NCI-H1436 (cell line): ENCODE measurements at regions not wholly inside any gene's neighbourhood (a gene's known extent, or its start where the extent isn't known, plus 50 kb on each side); places are given as distances from the start of the nearest gene placed in this dataset.
"Not testable (repeated sequence)": the region's sequence is repeated elsewhere in the genome, so short reads cannot be mapped to it uniquely, and the experiment has no call there.

Source experiments
- DNase-seq: peaks from one replicate; lab custom pipeline; 2025; lab: John Stamatoyannopoulos, UW

DNA sequence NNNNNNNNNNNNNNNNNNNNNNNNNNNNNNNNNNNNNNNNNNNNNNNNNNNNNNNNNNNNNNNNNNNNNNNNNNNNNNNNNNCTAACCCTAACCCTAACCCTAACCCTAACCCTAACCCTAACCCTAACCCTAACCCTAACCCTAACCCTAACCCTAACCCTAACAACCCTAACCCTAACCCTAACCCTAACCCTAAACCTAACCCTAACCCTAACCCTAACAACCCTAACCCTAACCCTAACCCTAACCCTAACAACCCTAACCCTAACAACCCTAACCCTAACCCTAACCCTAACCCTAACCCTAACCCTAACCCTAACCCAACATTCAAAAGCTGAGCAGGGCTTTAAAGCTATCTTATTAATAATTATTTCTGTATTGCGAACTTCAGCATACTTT, 182.5 kb upstream of the FAM20C start:
- DNase-seq, result not testable (repeated sequence)

DNA sequence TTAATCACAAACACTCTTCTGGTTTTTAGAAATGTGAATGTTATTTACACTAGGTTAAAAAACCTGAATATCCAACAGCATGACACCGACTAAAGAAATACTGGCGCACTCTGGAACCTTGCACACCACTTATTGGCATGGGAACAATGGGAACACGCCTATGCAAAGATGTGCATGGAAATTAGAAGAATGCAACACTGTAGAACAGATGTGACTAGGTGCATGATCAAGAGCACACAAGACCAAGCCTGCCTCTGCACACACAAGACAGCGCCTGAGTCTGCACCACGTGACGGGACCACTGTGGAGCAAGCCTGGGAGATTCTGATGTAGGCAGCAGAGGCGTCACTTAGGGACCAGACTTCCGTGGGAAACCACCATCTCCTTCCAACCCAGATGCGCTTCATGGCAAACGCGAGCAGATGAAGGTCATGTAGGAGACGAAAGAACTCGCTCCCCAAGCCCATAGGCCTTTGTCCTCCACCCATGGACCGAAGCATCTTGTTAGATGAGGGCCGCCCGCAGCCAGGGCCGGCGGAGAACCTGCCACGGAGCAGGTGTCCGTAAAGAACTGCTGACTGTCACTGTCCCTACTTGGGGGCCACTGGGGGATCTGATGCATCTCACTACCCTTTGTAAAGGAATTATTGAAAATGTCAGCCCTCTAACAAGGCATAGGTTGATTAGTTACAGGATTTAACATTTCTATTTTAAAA, 159.6 kb upstream of the FAM20C start:
- not testable (repeated sequence) for DNase-seq

DNA sequence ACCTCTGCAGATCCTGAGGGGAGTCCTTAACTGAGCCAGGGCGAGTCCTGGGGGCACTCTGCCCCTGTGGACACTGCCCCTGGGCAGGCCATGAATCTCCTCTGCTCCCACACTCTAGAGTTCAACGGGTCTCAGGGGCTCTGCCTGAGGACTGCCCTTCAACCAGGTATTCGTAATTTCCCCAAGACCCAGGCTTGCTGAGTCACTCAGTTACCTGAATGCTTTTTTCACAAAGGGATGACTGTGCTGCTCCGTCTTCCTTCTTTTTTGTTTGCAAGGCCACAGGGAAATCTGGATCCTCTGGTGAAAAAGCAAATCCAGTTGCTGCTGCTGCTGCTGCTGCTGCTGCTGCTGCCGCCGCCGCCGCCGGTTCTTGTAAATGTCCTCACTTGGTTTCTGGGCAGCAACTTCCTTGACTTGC, 157.2 kb upstream of the FAM20C start:
- DNase-seq, result not testable (repeated sequence)

DNA sequence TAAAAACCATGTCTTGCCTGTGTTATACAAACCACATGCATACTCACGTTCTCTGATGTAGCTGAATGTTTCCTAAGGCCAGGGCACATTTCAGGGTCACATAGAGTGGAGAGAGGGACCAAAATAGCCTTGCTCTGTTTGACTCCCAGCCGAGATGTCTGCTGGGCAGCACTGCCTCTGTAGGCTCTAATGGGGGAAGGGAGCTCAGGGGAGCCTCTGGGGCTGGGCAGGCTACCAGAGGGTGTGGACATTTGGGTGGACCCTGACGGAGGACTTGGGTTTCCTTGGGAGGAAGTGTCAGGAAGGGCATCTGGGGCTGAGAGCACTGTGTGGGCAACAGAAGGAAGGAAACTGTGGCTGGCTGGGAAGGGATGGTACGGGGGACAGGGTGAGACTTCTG, 155.8 kb upstream of the FAM20C start:
- DNase-seq, result not testable (repeated sequence)

DNA sequence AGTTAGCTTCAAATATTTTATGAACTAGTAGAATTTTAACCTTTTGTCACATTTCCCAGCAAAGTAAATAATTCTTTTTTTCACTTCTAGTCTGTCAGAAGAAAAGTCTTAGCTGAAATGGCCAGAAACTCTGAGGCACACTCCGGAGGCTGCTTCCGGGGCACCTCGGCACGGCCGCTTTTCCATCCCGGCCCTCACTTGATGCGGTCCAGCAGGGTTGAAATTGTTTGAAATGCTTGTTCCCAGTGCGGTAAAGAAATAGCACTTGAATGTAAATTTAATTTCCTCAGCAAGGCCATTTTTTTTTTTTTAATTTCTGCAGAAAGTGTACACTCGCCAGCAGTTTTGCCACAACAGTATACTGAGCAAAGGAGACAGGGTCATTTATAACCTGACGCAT, 154.7 kb upstream of the FAM20C start:
- not testable (repeated sequence) for DNase-seq

DNA sequence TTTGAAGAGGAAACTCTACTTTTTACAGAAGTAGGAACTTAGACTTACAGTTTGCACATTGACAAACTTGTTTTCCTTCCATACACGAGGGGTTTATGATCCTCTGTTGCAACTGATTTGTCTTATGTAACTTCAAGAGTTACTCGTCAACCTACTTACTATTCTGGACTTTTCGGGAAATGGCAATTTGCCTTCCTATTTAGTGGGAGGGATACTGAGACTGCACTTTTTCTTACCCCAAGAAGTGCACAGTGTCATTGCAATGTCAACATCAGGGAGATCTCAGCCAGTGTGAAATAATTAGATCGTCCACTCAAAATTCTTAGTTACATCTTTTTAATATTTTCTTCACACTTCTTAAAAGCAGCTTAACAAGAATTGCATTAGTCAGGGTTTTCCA, 153.9 kb upstream of the FAM20C start:
- DNase-seq, result not testable (repeated sequence)

DNA sequence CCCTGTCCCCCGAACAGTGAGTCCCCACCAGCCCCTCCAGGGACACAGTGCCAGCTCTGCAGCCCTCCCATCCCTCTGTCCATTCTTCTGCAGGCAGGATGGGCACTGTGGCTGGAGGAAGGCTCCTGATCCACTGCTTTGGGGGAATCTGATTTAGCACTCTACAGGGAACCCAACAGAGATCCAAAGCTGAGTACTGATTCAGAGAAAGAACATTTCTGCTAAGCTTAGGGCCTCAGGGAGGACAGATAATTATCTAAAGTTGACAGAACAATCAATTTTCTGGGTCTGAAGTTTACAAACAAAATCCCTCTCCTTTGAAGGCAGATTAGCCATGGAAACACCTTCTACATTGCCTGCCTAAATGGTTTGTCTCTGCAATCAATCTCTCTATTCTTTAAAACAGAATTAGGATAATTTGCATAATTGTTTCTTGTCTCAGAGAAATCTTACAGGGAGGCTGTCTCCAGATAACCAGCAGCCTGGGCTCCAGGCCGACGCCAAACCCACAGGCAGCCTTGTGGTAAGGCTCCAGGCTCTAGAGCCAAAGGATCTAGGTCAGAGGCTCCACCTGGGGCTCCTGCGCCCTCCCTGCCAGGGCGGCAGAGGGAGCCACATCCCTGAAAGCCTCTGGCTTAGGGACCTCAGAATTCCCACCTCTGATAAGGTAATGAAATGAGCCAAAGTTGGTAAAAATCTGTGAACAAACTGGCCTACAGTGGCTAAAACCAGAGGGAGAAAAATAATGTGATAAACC, 152.2 kb upstream of the FAM20C start:
- DNase-seq, result not testable (repeated sequence)

DNA sequence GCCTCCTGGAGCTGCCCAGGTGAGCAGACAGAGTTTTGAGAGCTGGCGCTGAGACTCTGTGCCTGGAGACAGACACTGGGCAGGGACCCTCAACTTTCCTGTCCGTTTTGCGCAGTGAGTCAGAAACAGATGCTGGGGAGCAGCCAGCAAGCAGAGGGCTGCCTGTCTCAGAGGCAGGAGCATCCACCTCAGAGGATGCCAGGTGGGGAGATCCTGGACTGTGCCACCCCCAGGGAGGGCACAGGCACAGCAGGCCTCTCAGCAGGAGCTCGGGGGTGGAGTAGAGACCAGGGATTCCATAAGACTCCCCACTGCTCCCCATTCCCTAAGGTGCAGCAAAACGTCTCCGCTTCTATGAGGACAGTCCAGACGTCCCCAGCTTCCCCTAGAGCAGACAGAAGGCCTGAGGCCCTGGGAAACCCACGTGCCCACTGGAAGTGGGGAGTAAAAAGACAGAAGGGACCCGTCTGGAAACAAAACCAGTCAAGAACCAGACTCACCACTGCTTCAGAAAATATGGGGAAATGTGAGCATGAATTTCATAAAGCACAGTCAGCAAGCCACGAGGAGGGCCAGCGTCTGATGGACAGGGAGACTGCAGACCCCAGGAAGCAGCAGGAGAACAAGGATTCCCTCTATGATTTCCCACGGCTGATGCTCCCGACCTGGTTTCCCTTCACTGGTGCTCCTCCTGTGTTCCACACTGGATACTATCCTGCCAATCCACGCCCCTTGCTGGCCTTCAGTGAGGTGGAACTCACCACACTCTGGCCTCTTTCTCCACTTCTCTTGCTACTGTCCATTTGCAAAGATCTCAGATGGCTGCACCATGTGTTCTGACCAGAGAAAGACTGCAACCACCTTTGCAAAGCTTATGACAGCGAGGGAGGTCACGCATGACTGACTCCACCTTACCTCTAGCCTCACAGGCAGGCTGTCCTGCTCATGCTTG, 151.3 kb upstream of the FAM20C start:
- no peak for DNase-seq

DNA sequence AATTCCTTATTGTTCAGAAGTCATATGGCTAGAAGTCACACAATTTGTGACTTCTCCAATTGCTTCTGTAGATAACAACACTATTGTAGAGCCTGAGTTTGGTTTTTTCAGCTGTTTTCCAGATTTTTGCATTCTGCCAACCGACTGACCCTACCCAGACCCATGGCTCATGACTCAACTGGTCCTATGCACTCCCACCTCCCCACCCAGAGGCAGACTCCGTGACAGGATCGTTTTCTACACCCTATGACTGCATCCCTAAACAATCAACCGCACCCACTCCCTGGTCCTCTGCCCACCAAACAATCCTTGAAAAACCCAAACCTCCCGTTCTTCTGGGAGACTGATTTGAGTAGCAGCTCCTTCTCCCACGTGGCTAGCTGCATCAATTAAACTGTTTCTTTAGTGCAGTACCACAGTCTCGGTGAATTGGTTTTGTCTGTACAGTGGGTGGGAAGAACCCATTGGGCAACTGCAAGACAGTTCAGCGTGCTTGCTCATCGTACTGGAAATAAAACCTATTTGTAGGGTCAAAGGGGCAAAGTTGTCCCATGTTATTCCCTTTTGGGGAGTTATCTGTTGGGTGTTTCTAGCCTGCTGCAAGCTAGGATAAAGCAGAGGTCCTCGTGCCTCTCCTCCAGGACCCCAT, 150.3 kb upstream of the FAM20C start:
- no peak for DNase-seq

DNA sequence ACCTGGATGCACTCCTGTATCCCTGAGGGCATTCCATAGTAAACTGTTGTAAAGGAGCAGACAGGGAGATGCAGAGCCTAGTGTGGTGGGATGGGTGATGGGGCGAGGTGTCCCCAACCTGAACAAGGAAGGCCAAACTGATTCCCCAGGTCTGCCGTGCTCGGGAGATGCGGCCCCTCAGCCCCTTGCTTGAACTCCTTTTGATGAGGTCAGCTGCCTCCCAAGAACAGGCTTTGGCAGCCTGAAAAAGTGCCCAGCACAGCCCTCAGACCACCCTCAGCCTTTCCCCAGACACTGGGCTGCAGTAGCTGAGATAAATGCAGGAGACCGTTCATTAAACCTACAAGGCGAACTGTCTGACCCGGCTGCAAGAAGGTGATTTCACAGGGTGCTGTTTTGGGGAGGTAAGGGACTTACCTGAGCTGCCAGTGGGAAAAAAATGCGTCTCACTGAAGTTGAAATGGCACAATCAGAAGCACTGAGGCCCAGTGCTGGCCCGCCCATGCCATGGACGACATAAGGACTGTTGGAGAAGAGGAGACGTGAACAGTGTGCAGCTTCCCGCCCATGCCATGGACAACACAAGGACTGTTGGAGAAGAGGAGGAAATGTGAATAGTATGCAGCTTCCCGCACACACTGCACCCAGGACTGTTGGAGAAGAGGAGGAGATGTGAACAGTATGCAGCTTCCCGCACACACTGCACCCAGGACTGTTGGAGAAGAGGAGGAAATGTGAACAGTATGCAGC, 148.4 kb upstream of the FAM20C start:
- no peak for DNase-seq

DNA sequence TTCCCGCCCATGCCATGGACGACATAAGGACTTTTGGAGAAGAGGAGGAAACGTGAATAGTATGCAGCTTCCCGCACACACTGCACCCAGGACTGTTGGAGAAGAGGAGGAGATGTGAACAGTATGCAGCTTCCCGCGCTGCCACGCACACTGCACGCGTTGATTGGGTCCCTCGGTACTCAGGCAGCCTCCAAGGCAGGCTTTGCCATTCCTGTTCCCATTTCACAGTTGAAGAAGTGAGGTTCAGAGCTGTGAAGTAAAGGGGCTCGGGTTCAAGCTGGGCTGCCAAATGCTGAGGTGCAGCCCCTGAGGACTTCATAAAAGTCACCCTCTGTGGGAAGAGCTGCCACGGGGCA, 147.9 kb upstream of the FAM20C start:
- DNase-seq, result no peak

DNA sequence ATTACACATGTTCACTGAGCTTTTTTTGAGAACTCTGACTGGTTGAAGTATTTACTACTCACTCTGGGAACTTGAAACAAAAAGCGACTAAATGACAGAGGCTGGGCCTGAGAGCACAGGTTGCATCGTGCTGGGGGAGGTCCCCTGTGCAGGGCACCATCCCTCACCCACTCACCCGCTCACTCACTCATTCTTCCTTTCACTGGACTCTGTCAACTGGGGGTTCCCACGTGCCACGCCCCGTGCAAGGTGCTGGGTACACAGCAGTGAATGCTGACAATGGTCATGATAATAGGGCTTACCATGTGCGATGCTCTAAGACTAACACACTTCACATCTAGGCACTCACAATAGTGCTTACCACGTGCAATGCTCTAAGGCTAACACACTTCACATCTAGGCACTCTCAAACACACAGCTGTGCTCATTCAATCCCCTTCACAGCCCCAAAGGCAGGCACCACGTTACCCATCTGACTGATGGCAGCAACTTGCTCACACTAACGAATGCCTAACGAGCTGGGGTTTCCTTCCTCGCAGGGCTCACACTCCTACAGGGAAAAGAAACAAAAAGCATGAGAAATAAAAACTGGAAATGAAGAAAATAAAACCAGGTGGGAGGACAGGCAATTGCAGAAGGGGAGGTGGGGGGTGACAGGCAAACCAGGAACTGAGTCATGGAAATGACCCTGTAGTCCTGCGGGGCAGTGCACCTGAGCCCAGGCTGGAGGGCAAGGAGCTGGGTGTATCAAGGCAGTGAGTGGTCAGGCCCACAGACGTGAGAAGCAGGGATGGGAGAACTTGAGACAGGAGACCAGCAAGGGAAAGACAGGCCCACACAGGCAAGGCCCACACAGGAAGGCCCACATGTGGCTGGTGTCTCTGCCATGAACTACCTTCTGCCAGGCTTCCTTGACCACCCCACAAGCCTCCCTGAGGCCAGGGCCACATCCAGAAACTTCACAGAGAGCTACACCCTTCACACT, 147.0 kb upstream of the FAM20C start:
- DNase-seq, result no peak

DNA sequence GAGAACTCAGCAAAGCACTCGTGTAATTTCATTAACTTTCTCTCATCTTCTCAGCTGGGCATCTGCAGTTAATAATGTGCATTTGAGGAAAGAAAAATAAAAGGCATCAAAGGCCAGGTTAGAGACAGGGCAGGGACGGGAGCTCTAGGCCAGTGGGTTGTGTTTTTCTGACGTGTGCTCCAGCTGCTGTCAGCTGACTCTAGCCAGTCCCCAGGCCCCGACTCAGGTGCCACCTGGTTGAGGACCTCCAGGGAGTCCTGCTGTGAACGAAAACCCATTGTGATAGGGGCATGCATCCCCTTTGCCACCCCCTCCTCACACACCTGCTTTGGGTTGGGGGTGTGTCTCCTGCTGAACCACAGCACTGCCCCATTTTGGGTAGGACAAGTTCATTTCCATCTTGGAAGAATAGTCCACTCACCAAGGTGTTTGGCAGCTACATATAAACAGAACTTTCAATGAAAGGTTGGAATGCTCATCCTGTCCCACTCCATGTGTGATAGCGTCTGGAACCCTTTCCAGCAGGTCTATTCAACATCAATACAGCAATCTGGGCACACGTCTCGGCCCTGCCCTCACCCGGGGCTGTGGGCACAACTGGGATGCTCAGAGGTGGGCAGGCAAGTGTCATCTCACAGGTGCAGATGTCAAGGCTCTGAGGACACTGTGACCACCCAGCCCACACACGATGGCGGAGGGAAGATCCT, 146.1 kb upstream of the FAM20C start:
- no peak for DNase-seq

DNA sequence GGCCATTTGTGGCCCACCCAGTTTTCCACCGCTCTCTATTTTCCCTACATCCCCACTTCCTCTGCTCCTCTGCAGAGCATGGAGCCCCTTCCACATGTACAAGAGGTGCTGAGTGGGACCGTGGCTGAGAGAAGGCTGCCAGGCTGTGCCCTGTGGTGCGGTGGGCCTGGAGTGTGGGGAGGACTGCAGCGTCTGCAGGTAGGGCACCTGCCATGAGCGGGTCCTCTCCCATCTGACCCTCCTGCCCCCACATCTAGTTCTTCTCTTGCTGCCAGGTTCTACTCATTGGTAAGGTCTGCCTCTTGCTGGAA, 145.6 kb upstream of the FAM20C start:
- no peak for DNase-seq

DNA sequence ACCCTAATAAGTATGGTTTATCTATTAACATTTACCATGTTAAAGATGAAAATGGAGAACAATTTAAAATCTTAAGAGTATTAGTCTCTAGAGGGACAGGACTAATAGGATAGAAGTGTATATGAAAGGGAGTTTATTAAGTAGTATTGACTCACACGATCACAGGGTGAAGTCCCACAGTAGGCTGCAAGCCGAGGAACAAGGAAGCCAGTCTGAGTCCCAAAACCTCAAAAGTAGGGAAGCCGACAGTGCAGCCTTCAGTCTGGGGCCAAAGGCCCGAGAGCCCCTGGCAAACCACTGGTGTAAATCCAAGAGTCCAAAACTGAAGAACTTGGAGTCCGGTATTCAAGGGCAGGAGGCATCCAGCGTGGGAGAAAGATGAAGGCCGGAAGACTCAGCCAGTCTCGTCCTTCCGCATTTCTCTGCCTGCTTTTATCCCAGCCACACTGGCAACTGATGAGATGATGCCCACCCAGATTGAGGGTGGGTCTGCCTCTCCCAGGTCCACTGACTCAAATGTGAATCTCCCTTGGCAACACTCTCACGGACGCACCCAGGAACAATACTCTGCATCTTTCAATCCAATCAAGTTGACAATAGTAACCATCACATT, 140.8 kb upstream of the FAM20C start:
- DNase-seq, result no peak

DNA sequence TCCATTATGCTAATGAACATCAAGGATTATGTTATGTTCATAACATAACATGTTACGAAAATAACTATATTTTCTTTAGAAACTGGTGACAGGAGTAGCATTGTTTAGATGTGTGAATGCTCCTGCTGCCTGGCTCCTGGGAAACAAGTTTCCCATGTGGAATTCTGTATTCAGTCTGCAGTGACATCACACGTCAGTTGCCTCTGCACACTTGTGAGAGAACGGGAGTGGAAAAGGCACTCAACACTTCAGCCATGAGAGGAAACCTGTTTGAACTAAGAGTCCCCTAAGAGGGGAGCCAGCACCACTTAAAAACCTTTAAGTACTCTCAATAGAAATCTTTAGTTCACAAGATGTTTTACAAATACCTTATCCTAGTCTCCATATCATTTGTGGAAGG, 140.3 kb upstream of the FAM20C start:
- no peak for DNase-seq

DNA sequence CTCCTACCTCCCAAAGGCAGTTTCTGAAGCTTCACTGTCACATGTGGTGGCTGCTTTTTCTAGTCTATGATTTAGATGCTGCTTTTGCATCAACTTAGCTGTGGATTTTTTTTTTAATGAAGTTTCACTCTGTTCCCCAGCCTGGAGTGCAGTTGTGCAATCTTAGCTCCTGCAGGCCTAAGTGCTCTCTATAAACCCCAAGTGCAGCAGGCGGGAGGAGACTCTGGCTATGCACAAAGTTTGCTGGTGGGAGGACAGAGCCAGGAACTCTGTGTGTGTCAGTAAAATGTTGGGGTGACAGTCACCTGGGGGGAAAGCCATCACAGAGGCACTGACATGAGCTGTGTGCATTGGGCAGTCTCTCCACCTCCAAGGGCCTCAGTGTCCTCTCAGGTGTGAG, 138.8 kb upstream of the FAM20C start:
- DNase-seq, result no peak

DNA sequence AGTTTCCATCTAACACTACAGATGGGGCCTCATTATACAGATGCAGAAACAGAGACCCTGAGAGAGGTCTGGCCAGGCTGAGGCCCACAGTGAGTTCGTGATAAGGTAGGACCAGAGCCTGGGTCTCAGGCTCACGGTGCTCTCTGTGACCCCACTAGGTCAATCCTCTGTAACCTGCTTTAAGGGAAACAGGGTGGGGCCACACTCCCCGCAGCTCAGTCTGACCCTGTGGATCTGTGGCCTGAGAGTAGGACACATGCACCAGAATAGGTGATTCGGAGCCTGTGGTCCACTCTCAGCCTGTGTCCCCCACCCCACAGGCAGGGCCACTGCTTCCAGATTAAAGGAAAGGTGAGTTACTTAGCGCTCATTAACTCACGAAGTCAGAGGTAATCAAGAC, 137.8 kb upstream of the FAM20C start:
- no peak for DNase-seq

DNA sequence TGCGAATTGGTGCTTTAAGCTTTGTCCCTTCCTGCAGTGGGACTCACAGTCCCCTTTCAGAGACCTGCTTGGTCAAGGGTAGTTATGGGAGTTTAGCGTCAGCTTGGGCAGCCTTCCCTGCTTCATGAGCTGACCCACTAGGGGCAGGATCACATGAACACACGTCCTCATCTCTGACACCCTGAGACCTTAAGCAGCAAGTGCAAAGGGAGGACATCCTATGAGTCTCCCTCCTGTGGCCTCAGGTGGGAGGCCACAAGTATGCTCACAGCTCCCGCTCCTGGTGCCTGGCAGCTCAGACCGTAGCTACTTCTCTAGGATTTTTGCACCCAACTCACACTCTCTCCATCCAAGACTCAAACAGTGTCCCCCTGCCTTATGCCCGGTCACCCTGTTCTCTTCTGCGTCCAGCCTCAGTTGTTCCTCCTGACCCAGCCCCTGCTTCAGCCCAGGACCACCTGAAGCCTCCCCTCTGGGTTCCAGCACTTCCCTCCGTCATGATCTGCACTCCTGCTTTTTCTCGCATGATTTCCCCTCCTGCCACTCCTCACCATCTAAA, 136.6 kb upstream of the FAM20C start:
- DNase-seq, result no peak
